COR-L47 (cell line): ENCODE measurements at regions not wholly inside any gene's neighbourhood (a gene's known extent, or its start where the extent isn't known, plus 50 kb on each side); places are given as distances from the start of the nearest gene placed in this dataset.
"Not testable (repeated sequence)": the region's sequence is repeated elsewhere in the genome, so short reads cannot be mapped to it uniquely, and the experiment has no call there.

Source experiments
- DNase-seq: peaks from one replicate; lab custom pipeline; 2025; lab: John Stamatoyannopoulos, UW

GRCh38 chr12:11978726-11979384 lies 91.9 kb upstream of the BCL2L14 start:
- no peak for DNase-seq

DNA sequence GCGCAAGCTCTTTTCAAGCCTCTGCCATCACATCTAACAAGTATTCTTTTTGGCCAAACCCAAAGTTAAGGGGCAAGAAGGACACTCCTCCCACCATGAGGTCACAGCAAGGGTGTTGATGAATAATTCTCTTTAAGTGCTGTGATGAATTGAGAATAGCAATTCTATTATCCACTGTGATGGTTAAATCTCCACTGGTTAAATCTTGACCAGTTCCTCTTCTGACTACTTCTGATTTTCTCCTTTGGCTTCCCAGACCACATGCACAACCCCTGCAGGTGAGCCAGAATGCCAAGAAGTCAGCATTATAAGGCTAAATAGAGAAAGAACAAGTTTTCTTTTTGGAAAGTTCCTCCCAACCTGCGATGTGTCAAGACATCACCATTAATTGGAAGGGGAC lies 90.6 kb upstream of the BCL2L14 start:
- no peak for DNase-seq

- no peak for DNase-seq
Measured at GRCh38 chr12:11981121-11981733, 89.5 kb upstream of the BCL2L14 start.

GRCh38 chr12:11984417-11984816 lies 86.3 kb upstream of the BCL2L14 start:
- no peak for DNase-seq

DNA sequence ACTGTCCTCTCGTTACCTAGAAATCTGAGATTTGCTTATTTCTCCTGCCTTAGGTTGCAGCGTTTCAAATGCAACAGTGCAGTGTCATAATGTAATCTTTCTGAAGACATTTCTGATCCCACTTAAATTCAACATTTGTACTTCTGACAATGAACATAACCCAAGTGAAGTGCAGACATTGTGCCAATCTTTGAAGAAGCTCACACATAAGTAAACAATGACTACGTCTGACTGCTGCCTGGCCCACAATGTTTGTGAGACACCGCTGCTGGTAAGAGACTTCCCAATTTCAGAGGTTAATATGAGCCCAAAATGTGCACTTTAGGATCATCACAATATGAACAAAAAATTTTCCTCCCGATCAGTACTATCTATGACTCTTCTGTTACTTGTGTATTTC lies 84.6 kb upstream of the BCL2L14 start:
- no peak for DNase-seq

- no peak for DNase-seq
Measured at GRCh38 chr12:11987901-11988300, 82.8 kb upstream of the BCL2L14 start.

GRCh38 chr12:11991604-11992003 lies 79.1 kb upstream of the BCL2L14 start:
- DNase-seq, result no peak

DNA sequence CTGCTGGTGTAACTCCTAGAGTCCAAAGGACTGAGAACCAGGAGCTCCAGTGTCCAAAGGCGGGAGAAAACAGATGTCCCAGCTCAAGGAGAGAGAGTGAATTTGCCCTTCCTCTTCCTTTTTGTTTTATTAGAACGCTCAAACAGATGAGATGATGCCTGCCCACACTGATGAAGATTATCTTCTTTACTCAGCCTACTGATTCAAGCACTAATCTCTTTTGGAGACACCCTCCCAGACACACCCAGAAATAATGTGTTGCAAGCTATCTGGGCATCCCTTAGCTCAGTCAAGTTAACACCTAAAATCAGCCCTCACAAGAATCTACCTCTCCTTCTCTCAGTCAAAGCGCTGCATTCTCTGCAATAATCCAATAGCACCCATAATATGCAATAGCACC lies 78.2 kb upstream of the BCL2L14 start:
- DNase-seq, result no peak

DNA sequence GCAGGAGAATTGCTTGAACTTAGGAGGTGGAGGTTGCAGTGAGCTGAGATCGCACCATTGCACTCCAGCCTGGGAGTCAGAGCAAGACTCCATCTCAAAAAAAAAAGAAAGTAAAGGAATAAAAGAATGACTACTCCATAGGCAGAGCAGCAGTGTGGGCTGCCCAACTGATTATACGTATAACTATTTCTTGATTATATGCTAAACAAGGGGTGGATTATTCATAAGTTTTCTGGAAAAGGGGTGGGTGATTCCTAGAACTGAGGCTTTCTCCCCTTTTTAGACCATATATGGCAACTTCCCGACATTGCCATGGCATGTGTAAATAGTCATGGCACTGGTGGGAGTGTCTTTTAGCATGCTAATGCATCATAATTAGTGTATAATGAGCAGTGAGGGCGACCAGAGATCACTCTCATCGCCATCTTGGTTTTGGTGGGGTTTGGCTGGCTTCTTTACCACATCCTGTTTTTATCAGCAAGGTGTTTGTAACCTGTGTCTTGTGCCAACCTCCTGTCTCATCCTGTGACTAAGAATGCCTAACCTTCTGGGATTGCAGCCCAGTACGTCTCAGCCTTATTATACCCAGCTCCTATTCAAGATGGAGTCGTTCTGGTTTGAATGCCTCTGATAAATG lies 72.3 kb upstream of the BCL2L14 start:
- DNase-seq, result not testable (repeated sequence)

DNA sequence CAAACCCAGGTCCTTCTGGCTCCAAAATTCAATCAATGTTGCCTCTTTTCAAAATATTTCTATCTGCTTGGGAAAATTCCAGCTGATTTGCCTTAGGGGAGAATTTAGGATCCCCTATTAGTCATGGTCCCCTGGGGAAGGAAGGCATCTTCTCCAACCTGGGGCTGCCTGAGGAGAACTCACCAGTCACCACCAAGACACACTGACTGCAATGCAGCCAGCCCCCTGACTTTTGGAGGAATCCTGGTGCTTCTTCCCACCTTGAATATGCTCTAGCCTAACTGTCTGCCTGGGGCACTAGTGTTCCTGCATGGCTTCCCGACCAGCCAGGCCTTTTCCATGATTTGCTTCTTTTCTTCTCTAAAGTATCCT lies 71.8 kb upstream of the BCL2L14 start:
- DNase-seq, result no peak

GRCh38 chr12:12003609-12004008 lies 67.1 kb upstream of the BCL2L14 start:
- no peak for DNase-seq

DNA sequence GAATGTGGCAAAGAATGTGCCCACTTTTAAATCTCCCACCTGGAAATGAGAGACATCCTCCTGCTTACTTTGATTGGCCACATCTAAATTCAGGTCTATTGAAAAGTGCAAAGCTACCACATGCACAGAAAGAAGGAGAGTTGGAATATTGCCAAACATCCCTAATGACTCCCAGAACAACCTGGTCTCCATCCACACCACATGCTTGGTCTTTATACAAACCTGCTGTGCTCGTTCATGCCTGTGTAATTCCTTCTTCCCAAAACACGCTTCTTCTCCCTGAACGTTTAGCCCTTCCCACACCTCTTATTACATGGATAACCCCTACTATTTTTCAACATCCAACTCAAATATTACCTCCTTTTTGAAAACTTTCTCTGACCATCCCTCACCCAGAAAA lies 66.2 kb upstream of the BCL2L14 start:
- DNase-seq, result peak; percentile 29

GRCh38 chr12:12007001-12007712 lies 63.6 kb upstream of the BCL2L14 start:
- no peak for DNase-seq

DNA sequence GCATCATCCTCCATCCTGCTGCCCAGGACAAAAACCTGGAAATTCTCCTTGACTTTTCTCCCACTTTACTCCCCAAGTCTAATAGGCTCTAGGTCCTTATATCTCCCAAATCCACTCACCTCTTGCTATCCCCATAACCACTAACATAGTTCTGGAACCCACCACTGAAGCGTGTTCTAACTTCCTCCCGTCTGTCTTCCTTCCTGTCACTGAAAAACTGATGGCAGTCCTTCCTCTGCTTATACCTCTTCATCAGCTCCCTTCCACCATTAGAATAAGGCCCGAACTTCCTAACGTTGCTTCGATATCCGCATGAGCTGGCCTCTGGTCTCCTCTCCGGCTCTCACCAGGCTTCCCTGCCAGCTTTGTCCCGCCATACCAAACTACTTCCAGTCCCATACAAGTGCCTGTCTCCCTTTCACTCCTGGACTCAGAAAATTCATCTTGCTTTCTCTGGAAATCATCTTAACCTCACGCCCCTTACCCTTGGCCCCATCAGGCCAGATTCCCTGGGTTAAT lies 63.0 kb upstream of the BCL2L14 start:
- no peak for DNase-seq

- no peak for DNase-seq
Measured at GRCh38 chr12:12008232-12008850, 62.4 kb upstream of the BCL2L14 start.

DNA sequence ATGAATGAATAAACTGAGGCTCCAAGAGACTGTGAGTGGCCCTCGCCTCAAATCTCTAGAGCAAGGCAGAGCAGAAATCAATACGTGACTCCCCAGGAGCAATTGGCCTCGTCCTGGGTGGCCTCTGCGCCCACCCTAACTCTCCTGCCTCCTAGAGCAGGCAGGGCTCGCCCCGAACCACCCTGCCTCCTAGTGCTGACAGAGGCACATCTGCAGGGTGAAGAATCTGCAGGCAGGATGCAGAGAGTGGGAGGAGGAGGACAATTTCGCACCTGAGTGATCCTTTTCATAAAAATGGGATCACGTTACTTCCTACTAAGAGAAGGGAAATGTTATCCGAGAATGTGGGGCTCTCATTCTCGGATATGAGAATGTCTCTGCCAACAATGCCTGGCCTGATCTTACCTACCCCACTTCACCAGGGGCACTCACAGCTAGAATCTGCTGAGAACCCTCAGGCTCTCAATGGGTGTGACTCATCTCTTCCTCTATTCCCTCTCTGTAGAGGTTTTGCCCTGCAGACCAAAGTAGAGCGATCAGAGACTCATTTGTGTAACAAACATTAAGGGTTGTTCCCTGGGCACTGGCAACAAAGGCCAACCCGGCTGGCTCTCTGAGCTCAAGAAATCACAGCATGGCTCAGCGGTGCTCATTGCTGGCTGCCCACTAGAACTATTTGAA lies 61.7 kb upstream of the BCL2L14 start:
- DNase-seq, result peak; percentile 35

DNA sequence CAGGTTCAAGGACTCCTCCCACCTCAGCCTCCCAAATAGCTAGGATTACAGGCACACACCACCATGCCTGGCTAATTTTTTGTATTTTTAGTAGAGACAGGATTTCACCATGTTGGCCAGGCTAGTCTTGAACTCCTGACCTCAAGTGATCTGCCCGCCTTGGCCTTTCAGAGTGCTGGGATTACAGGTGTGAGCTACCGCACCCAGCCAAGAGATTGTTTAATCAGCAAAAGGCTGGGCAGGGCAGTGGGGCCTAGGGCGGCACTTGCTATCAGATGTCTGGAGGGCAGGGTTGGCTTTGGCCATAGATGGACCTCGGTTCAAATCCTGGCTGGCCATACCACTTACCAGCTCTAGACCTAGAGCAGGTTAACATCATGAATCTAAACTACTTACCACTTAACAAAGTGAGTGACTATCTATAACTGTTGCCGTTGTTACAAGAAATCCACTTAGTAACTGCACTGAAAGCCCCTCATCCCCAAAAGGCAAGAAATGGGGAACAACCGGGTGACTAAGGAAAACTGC lies 60.9 kb upstream of the BCL2L14 start:
- DNase-seq, result not testable (repeated sequence)

GRCh38 chr12:12010277-12011039 lies 60.3 kb upstream of the BCL2L14 start:
- no peak for DNase-seq

GRCh38 chr12:12011880-12012260 lies 58.9 kb upstream of the BCL2L14 start:
- DNase-seq, result no peak

- DNase-seq, result no peak
Measured at GRCh38 chr12:12015073-12015685, 55.6 kb upstream of the BCL2L14 start.
